SIG-M5 treated with dmso at 0.1 percent for 504 hours (cell line): ENCODE measurements at regions not wholly inside any gene's neighbourhood (a gene's known extent, or its start where the extent isn't known, plus 50 kb on each side); places are given as distances from the start of the nearest gene placed in this dataset.
"Not testable (repeated sequence)": the region's sequence is repeated elsewhere in the genome, so short reads cannot be mapped to it uniquely, and the experiment has no call there.

ENCODE experiments used
- DNase-seq: peaks from one replicate; lab custom pipeline; 2025; ENCODE audit not compliant: unreplicated experiment; lab: John Stamatoyannopoulos, UW

GRCh38 chr11:96447208-96448110 is 57.6 kb downstream of the JRKL start:
- DNase-seq: no peak

GRCh38 chr11:96448225-96448624 is 58.4 kb downstream of the JRKL start:
- DNase-seq: no peak

GRCh38 chr11:96456111-96456510 is 66.3 kb downstream of the JRKL start:
- DNase-seq: no peak

GRCh38 chr11:96459751-96460150 is 69.9 kb downstream of the JRKL start:
- DNase-seq: no peak

- DNase-seq: no peak
These were observed 72.1 kb downstream of the JRKL start for GRCh38 chr11:96461871-96462270.

- DNase-seq: peak; percentile 86
These were observed 75.0 kb downstream of the JRKL start for GRCh38 chr11:96464700-96465307.

GRCh38 chr11:96465512-96465911 is 75.7 kb downstream of the JRKL start:
- DNase-seq: no peak

GRCh38 chr11:96466607-96467006 is 76.8 kb downstream of the JRKL start:
- DNase-seq: no peak

GRCh38 chr11:96469776-96470175 is 80.0 kb downstream of the JRKL start:
- DNase-seq: no peak

GRCh38 chr11:96470521-96470920 is 80.7 kb downstream of the JRKL start:
- no peak for DNase-seq

- no peak for DNase-seq
These were observed 82.3 kb downstream of the JRKL start for GRCh38 chr11:96472085-96472484.

- no peak for DNase-seq
These were observed 84.5 kb downstream of the JRKL start for GRCh38 chr11:96474263-96474662.

- no peak for DNase-seq
These were observed 91.4 kb downstream of the JRKL start for GRCh38 chr11:96481204-96481603.

GRCh38 chr11:96481771-96482170 is 92.0 kb downstream of the JRKL start:
- DNase-seq: no peak

GRCh38 chr11:96482193-96482592 is 92.4 kb downstream of the JRKL start:
- DNase-seq: no peak

- no peak for DNase-seq
These were observed 93.7 kb downstream of the JRKL start for GRCh38 chr11:96483374-96483955.

- DNase-seq: no peak
These were observed 94.5 kb downstream of the JRKL start for GRCh38 chr11:96484361-96484760.

GRCh38 chr11:96486890-96487611 is 97.2 kb downstream of the JRKL start:
- DNase-seq: no peak

GRCh38 chr11:96488911-96489310 is 99.1 kb downstream of the JRKL start:
- DNase-seq: not testable (repeated sequence)

GRCh38 chr11:96500440-96500839 is 110.6 kb downstream of the JRKL start:
- no peak for DNase-seq

- no peak for DNase-seq
These were observed 116.2 kb downstream of the JRKL start for GRCh38 chr11:96506041-96506440.
